ENCODE measurements at regions not wholly inside any gene's neighbourhood (a gene's known extent, or its start where the extent isn't known, plus 50 kb on each side); places are given as distances from the start of the nearest gene placed in this dataset.

DNA sequence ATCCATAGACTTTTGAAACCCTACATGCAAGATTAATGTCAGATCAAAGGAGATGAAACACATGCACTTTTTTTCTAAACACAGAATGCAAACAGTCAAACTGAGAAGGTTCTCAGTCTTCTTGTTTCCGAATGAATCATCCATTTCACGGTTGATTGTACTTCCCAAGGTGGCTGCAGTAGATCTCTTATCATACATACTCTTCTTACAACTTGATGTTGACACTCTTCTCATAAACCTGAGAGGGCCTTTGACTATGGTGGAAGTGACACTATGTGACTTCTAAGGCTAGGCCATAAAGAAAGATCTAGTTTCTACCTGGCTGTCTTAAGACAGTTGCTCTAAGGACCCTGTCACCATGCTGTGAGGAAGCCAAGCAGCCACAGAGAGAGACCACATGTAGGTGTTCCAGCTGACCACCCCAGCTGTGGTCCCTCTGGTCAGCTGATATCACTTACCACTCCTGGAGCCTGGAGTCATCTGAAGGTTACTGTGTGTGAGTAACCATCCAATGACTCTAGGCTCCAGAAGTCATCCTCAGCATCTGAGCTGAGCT lies 67.2 kb upstream of the HMGA2 start:
- no peak for TF ChIP-seq REST (IDR thresholded peaks at IDR 0.05; ENCODE audit: insufficient replicate concordance, low read depth)
- no peak for TF ChIP-seq CTCF (IDR thresholded peaks at IDR 0.05; ENCODE audit: insufficient read depth, low read length)
- no peak for TF ChIP-seq GABPA (IDR thresholded peaks at IDR 0.05; ENCODE audit: low read depth)
- TF ChIP-seq POLR2AphosphoS5 (IDR thresholded peaks at IDR 0.05; ENCODE audit: low read depth): no peak
- Histone ChIP-seq H3K27ac (replicated peaks) (no peak overlapping the region), H3K27me3 (ENCODE audit: insufficient read depth, poor library complexity, severe bottlenecking) (peaks cover 12% of the 10 kb centered on the region), H3K4me3 (replicated peaks; ENCODE audit: insufficient read depth, low read length) (no peak overlapping the region)
- DNase-seq (ENCODE audit: low read depth in 1 of 2, low spot score in 1 of 2): no peak

- DNase-seq (ENCODE audit: low read depth in 1 of 2, low spot score in 1 of 2): no peak
- Histone ChIP-seq H3K27me3 (ENCODE audit: insufficient read depth, poor library complexity, severe bottlenecking) (peaks cover 10% of the 10 kb centered on the region), H3K4me3 (replicated peaks; ENCODE audit: insufficient read depth, low read length) (no peak overlapping the region), H3K27ac (replicated peaks) (no peak overlapping the region)
- no peak for TF ChIP-seq CTCF (IDR thresholded peaks at IDR 0.05; ENCODE audit: insufficient read depth, low read length)
- TF ChIP-seq POLR2AphosphoS5 (IDR thresholded peaks at IDR 0.05; ENCODE audit: low read depth): no peak
- no peak for TF ChIP-seq REST (IDR thresholded peaks at IDR 0.05; ENCODE audit: insufficient replicate concordance, low read depth)
- no peak for TF ChIP-seq GABPA (IDR thresholded peaks at IDR 0.05; ENCODE audit: low read depth)
- no peak for TF ChIP-seq SPI1 (IDR thresholded peaks at IDR 0.05; ENCODE audit: borderline replicate concordance, low read depth)
These were observed 65.9 kb upstream of the HMGA2 start for GRCh38 chr12:65758401-65758800.

DNA sequence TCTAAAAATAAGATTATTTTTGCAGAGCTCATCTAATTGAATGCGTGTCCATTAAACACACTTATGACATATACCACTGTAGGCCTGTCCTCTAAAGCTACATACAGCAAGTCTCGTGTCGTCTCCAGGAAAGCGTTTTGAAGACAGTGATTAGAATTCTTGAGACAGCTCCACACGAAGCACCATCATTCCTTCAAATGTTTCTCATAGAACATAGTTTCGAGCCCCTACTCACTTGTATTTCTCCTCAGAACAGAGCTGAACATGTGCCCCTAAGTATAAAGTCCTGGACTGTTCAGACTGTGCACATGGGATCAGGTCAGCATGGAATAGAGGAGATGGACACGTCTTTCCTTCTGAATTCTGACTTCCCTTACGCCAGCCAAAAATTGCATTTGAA lies 64.5 kb upstream of the HMGA2 start:
- H3K27me3 ChIP-seq (ENCODE audit: insufficient read depth, poor library complexity, severe bottlenecking): peaks cover 5% of the 10 kb centered on the region
- no peak overlapping the region for H3K27ac ChIP-seq (replicated peaks)
- no peak for DNase-seq (ENCODE audit: low read depth in 1 of 2, low spot score in 1 of 2)
- TF ChIP-seq SPI1 (IDR thresholded peaks at IDR 0.05; ENCODE audit: borderline replicate concordance, low read depth) (no peak), REST (IDR thresholded peaks at IDR 0.05; ENCODE audit: insufficient replicate concordance, low read depth) (no peak), CTCF (IDR thresholded peaks at IDR 0.05; ENCODE audit: insufficient read depth, low read length) (no peak), GABPA (IDR thresholded peaks at IDR 0.05; ENCODE audit: low read depth) (no peak), POLR2AphosphoS5 (IDR thresholded peaks at IDR 0.05; ENCODE audit: low read depth) (no peak)
- H3K4me3 ChIP-seq (replicated peaks; ENCODE audit: insufficient read depth, low read length): no peak overlapping the region

Measured in HL-60 (cell line).